ENCODE measurements at regions not wholly inside any gene's neighbourhood (a gene's known extent, or its start where the extent isn't known, plus 50 kb on each side); places are given as distances from the start of the nearest gene placed in this dataset.
"Not testable (repeated sequence)": the region's sequence is repeated elsewhere in the genome, so short reads cannot be mapped to it uniquely, and the experiment has no call there.

- peak; percentile 38 for DNase-seq
These were observed 196.0 kb downstream of the BTBD3 start for GRCh38 chr20:12113468-12114371.

- DNase-seq, result not testable (repeated sequence)
These were observed 211.4 kb downstream of the BTBD3 start for GRCh38 chr20:12129114-12129513.

- not testable (repeated sequence) for DNase-seq
These were observed 211.8 kb downstream of the BTBD3 start for GRCh38 chr20:12129532-12129931.

GRCh38 chr20:12130781-12131180 lies 213.1 kb downstream of the BTBD3 start:
- no peak for DNase-seq

GRCh38 chr20:12133553-12133952 lies 215.9 kb downstream of the BTBD3 start:
- DNase-seq, result no peak

GRCh38 chr20:12145951-12146350 lies 228.3 kb downstream of the BTBD3 start:
- DNase-seq, result not testable (repeated sequence)

- no peak for DNase-seq
These were observed 235.3 kb downstream of the BTBD3 start for GRCh38 chr20:12152996-12153395.

GRCh38 chr20:12153628-12154027 lies 235.9 kb downstream of the BTBD3 start:
- DNase-seq, result no peak

GRCh38 chr20:12156252-12156651 lies 238.6 kb downstream of the BTBD3 start:
- no peak for DNase-seq

GRCh38 chr20:12159261-12159660 lies 241.6 kb downstream of the BTBD3 start:
- DNase-seq, result no peak

- DNase-seq, result no peak
These were observed 244.0 kb downstream of the BTBD3 start for GRCh38 chr20:12161734-12162133.

GRCh38 chr20:12166053-12166717 lies 248.5 kb downstream of the BTBD3 start:
- no peak for DNase-seq

- DNase-seq, result no peak
These were observed 252.7 kb downstream of the BTBD3 start for GRCh38 chr20:12170406-12170805.

- DNase-seq, result no peak
These were observed 254.3 kb downstream of the BTBD3 start for GRCh38 chr20:12171923-12172524.

- no peak for DNase-seq
These were observed 255.8 kb downstream of the BTBD3 start for GRCh38 chr20:12173347-12174012.

- DNase-seq, result no peak
These were observed 257.8 kb downstream of the BTBD3 start for GRCh38 chr20:12175538-12175937.

GRCh38 chr20:12177657-12178293 lies 260.1 kb downstream of the BTBD3 start:
- DNase-seq, result no peak

- no peak for DNase-seq
These were observed 262.0 kb downstream of the BTBD3 start for GRCh38 chr20:12179692-12180091.

- no peak for DNase-seq
These were observed 262.5 kb downstream of the BTBD3 start for GRCh38 chr20:12180107-12180661.

GRCh38 chr20:12198281-12198680 lies 280.6 kb downstream of the BTBD3 start:
- no peak for DNase-seq

- no peak for DNase-seq
These were observed 282.0 kb downstream of the BTBD3 start for GRCh38 chr20:12199703-12200102.
